Esophagus squamous epithelium (tissue), 4 donors: ENCODE measurements at regions not wholly inside any gene's neighbourhood (a gene's known extent, or its start where the extent isn't known, plus 50 kb on each side); places are given as distances from the start of the nearest gene placed in this dataset.

ENCODE experiments used
- CTCF ChIP-seq, 6 experiments: fragments of 450-650 bp in 4 of 6; fragments of 200-600 bp in 2 of 6; sonication (generic) in 2 of 6; IDR thresholded peaks; one replicate each; pipeline ENCODE4 v1.5.1; 2016 to 2019; ENCODE audit warnings: antibody characterized with exemption in 6 of 6, mild to moderate bottlenecking in 4 of 6, moderate library complexity in 4 of 6
- POLR2A ChIP-seq, 4 donors: fragments of 450-650 bp; IDR thresholded peaks; one replicate each; pipeline ENCODE4 v1.6.1; 2017; ENCODE audit warnings: antibody characterized with exemption in 4 of 4, mild to moderate bottlenecking in 4 of 4, moderate library complexity in 3 of 4

DNA sequence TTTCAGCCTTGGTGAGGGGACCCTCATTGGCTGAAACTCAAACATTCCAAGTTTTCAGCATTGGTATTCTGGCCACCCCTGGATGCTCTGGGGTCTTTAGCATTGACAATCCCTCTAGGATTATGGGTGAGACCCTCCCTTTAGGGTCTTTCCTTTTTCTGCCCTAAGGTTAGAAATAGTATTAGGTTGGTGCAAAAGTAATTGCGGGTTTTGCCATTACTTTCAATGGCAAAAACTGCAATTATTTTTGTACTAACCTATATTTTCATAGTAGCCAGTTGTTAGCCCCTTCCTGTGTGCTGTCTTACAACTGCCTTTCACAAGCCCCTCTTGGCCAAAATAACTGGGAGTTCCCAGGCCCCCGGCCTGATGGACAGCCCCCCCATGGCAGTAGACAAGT is 648.4 kb downstream of the PTPRU start:
- TF ChIP-seq CTCF (IDR thresholded peaks at IDR 0.05) (no peak), POLR2A (IDR thresholded peaks at IDR 0.05) (no peak)
